Endothelial cell of umbilical vein (primary cell): ENCODE measurements at regions not wholly inside any gene's neighbourhood (a gene's known extent, or its start where the extent isn't known, plus 50 kb on each side); places are given as distances from the start of the nearest gene placed in this dataset.

Source experiments
- BruUV-seq: library from RNA; stranded (reverse); fragments of 400-500 nt; replicated peaks from 2 replicates; lab custom pipeline; 2021; lab: Mats Ljungman, UMichigan
- CTCF ChIA-PET: fragments of 300-600, 350-600 bp; sonication (Branson Sonifier 250); formaldehyde crosslinking; loops from one replicate; lab custom pipeline; 2021; ENCODE audit warnings: antibody characterized with exemption, inconsistent platforms; lab: Charles Lee
- POLR2A ChIA-PET: fragments of 300-600, 350-600 bp; sonication (Branson Sonifier 250); formaldehyde crosslinking; loops from one replicate; lab custom pipeline; 2021; ENCODE audit warnings: antibody characterized with exemption, inconsistent platforms; lab: Charles Lee
- DNase-seq: peaks from one replicate; pipeline ENCODE4 v3.0.0-alpha.2; 2011; ENCODE audit warnings: low read depth, low spot score
- FAIRE-seq: peaks from 2 replicates; lab custom pipeline; 2011; peaks lifted over from hg19 to GRCh38; lab: Jason Lieb, UNC
- H2AFZ ChIP-seq: 2 replicates; pipeline ENCODE4 v1.6.0; 2012; ENCODE audit warnings: low read depth, low read length, control low read depth, inconsistent platforms
- H3K27ac ChIP-seq: 2 replicates; pipeline ENCODE4 v1.5.1; 2011; ENCODE audit warnings: low read depth, mild to moderate bottlenecking, control low read depth, low read length, moderate library complexity; ENCODE audit not compliant: insufficient read depth
- H3K27me3 ChIP-seq, 2 experiments: 2 replicates each; pipeline versions ENCODE4 v1.6.0 to v1.6.1; 2011; ENCODE audit warnings: low read length in 2 of 2, mixed read lengths in 1 of 2; ENCODE audit not compliant: control insufficient read depth in 2 of 2, insufficient read depth in 2 of 2
- H3K36me3 ChIP-seq, 2 experiments: 2 replicates in 1 of 2; 3 replicates in 1 of 2; pipeline ENCODE4 v1.5.1; 2011; ENCODE audit warnings: low read length in 2 of 2, mild to moderate bottlenecking in 1 of 2, moderate library complexity in 1 of 2; ENCODE audit not compliant: control insufficient read depth in 2 of 2, insufficient read depth in 2 of 2; ENCODE audit errors: extremely low read depth in 1 of 2
- H3K4me1 ChIP-seq: 3 replicates; pipeline ENCODE4 v1.5.1; 2011; ENCODE audit warnings: mild to moderate bottlenecking, low read length; ENCODE audit not compliant: control insufficient read depth, insufficient read depth; ENCODE audit errors: extremely low read depth
- H3K4me2 ChIP-seq: 2 replicates; pipeline ENCODE4 v1.6.1; 2011; ENCODE audit warnings: low read length, control low read depth, mixed read lengths; ENCODE audit not compliant: insufficient read depth
- H3K4me3 ChIP-seq, 3 experiments: fragments of 200-600 bp in 1 of 3; sonication (generic), shearing (Covaris generic) in 1 of 3; replicated peaks in 1 of 3; 2 replicates each; pipeline ENCODE4 v1.5.1; 2011 to 2016; ENCODE audit warnings: control low read depth in 3 of 3, low read length in 3 of 3, mild to moderate bottlenecking in 2 of 3, inconsistent platforms in 1 of 3, low read depth in 1 of 3, moderate library complexity in 1 of 3; ENCODE audit not compliant: insufficient read depth in 1 of 3
- H3K79me2 ChIP-seq: 2 replicates; pipeline ENCODE4 v1.6.0; 2012; ENCODE audit warnings: low read length, inconsistent platforms; ENCODE audit not compliant: control insufficient read depth, insufficient read depth
- H3K9ac ChIP-seq: replicated peaks from 2 replicates; pipeline ENCODE3; 2011; ENCODE audit warnings: low read length, control low read depth; ENCODE audit not compliant: insufficient read depth; ENCODE audit errors: extremely low read depth
- H3K9me1 ChIP-seq: replicated peaks from 3 replicates; pipeline ENCODE4 v1.6.0; 2011; ENCODE audit warnings: mild to moderate bottlenecking, low read length; ENCODE audit not compliant: control insufficient read depth, insufficient read depth; ENCODE audit errors: extremely low read depth
- H3K9me3 ChIP-seq: replicated peaks from 2 replicates; pipeline ENCODE4 v1.5.1; 2012; ENCODE audit warnings: low read length, inconsistent platforms; ENCODE audit not compliant: control insufficient read depth, insufficient read depth
- H4K20me1 ChIP-seq: replicated peaks from 2 replicates; pipeline ENCODE3; 2011; ENCODE audit warnings: mild to moderate bottlenecking, low read length; ENCODE audit not compliant: control insufficient read depth, insufficient read depth; ENCODE audit errors: extremely low read depth
- CTCF ChIP-seq, 2 donors: IDR thresholded peaks; 1 replicate in 1 of 2; 2 replicates in 1 of 2; pipeline ENCODE4 v1.5.1; 2011; ENCODE audit warnings: low read length in 2 of 2, mild to moderate bottlenecking in 2 of 2, moderate library complexity in 2 of 2, control low read depth in 1 of 2, inconsistent platforms in 1 of 2, low read depth in 1 of 2; ENCODE audit not compliant: insufficient read depth in 1 of 2; ENCODE audit errors: extremely low read depth in 1 of 2
- EZH2 ChIP-seq: IDR thresholded peaks from 2 replicates; pipeline ENCODE4 v1.6.1; 2012; ENCODE audit warnings: borderline replicate concordance, low read depth, mild to moderate bottlenecking, moderate library complexity, low read length, inconsistent platforms; ENCODE audit not compliant: severe bottlenecking
- FOS ChIP-seq: IDR thresholded peaks from 2 replicates; pipeline ENCODE4 v1.6.1; 2011; ENCODE audit warnings: mild to moderate bottlenecking, low read length, moderate library complexity, borderline replicate concordance; ENCODE audit not compliant: insufficient read depth
- GATA2 ChIP-seq: IDR thresholded peaks from 2 replicates; pipeline ENCODE4 v1.7.0; 2011; ENCODE audit warnings: low read depth, mild to moderate bottlenecking, moderate library complexity, mixed read lengths, low read length; ENCODE audit not compliant: insufficient read length, insufficient read depth
- JUN ChIP-seq: IDR thresholded peaks from 2 replicates; pipeline ENCODE4 v1.6.1; 2011; ENCODE audit warnings: borderline replicate concordance, low read depth; ENCODE audit not compliant: insufficient read length, insufficient read depth
- MAX ChIP-seq: IDR thresholded peaks from 2 replicates; pipeline ENCODE4 v1.6.1; 2011; ENCODE audit not compliant: insufficient read depth, insufficient read length
- MYC ChIP-seq: IDR thresholded peaks from one replicate; pipeline ENCODE4 v1.6.1; 2011; ENCODE audit warnings: mild to moderate bottlenecking, low read depth, low read length
- POLR2A ChIP-seq: IDR thresholded peaks from 2 replicates; pipeline ENCODE4 v1.6.1; 2012; ENCODE audit warnings: low read depth, mild to moderate bottlenecking, control low read depth, low read length
- POLR2AphosphoS5 ChIP-seq: IDR thresholded peaks from 2 replicates; pipeline ENCODE4 v1.6.1; 2012; ENCODE audit warnings: low read depth, mild to moderate bottlenecking, control low read depth, low read length, moderate library complexity; ENCODE audit not compliant: insufficient read depth
- dilution Hi-C: fragments of 300-500 bp; cut with MboI; formaldehyde crosslinking; loops from one replicate; pipeline ENCODE4 v1.15.0; 2019; ENCODE audit warnings: low sequenced_read_pairs; ENCODE audit not compliant: extremely low pct_ligation_motif_present
- intact Hi-C: fragments of 100-400 bp; cut with micrococcal nuclease; formaldehyde crosslinking; loops from one replicate; pipeline ENCODE4 v1.10.0; 2022

DNA sequence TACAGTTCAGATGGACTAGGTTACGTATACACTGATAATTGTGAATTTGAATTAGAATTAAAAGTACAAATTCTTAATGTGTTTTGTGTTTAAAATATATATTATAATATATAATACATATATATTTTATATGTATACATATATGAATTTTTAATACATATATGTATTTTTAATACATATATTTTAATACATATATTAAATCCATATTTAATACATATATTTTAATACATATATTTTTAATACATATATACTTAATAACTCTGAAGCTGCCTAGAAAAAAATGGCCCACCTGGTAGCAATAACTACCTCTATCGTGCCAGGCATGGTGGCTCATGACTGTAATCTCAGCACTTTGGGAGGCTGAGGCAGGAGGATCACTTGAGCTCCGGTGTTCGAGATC, 179.1 kb upstream of the SAMSN1 start:
- FAIRE-seq: no peak
- intact Hi-C loops (no loop called here), dilution Hi-C loops (no loop called here)
- H3K9me3 ChIP-seq: no peaks in the 10 kb centered on the region
- no TSS peak for BruUV-seq
- no peak overlapping the region for H3K9ac ChIP-seq
- ChIA-PET POLR2A (no interaction called here), CTCF (interaction anchor here (0.8 kb wide), 1 partner anchor 183 kb away, joined by 3 read pairs; no protein-coding TSS in a partner anchor)
- H3K27me3 ChIP-seq: no peaks in the 10 kb centered on the region
- no peak for DNase-seq
- H4K20me1 ChIP-seq: no peaks in the 10 kb centered on the region
- no peaks in the 10 kb centered on the region for H3K4me1 ChIP-seq
- H3K4me2 ChIP-seq: no peak overlapping the region
- TF ChIP-seq MYC: no peak
- TF ChIP-seq GATA2: no peak
- no peak for TF ChIP-seq POLR2AphosphoS5
- no peak for TF ChIP-seq FOS
- TF ChIP-seq POLR2A: no peak
- no peak for TF ChIP-seq CTCF (IDR thresholded peaks at IDR 0.05; ENCODE audit: extremely low read depth in 1 of 2, insufficient read depth in 1 of 2, low read depth in 1 of 2, low read length in 2 of 2)
- TF ChIP-seq EZH2: no peak
- TF ChIP-seq JUN: no peak
- no peak for TF ChIP-seq MAX
- no peak overlapping the region for H3K4me3 ChIP-seq
- H3K27ac ChIP-seq: no peak overlapping the region
- no peaks in the 10 kb centered on the region for H3K9me1 ChIP-seq
- H2AFZ ChIP-seq: no peak overlapping the region
- H3K79me2 ChIP-seq: no peaks in the 10 kb centered on the region
- no peaks in the 10 kb centered on the region for H3K36me3 ChIP-seq
